H9 (cell line): ENCODE measurements at regions not wholly inside any gene's neighbourhood (a gene's known extent, or its start where the extent isn't known, plus 50 kb on each side); places are given as distances from the start of the nearest gene placed in this dataset.

ENCODE experiments used
- DNase-seq: peaks from one replicate; pipeline ENCODE4 v3.0.0-alpha.2; 2017
- H2AFZ ChIP-seq: one replicate; pipeline ENCODE4 v1.6.1; 2013; ENCODE audit warnings: mild to moderate bottlenecking, low read length, control low read depth, moderate library complexity
- H2AK5ac ChIP-seq: 2 replicates; pipeline ENCODE4 v1.6.1; 2013; ENCODE audit warnings: low read length, control low read depth, mixed read lengths; ENCODE audit not compliant: insufficient read length
- H2BK120ac ChIP-seq: one replicate; pipeline ENCODE4 v1.6.1; 2013; ENCODE audit warnings: low read depth, mild to moderate bottlenecking, low read length, control low read depth, inconsistent platforms; ENCODE audit not compliant: poor library complexity, severe bottlenecking
- H2BK12ac ChIP-seq: 2 replicates; pipeline ENCODE4 v1.6.1; 2013; ENCODE audit warnings: low read length, control low read depth, mixed read lengths, low read depth; ENCODE audit not compliant: insufficient read length
- H2BK15ac ChIP-seq: 2 replicates; pipeline ENCODE4 v1.6.1; 2013; ENCODE audit warnings: low read depth, low read length, control low read depth
- H2BK20ac ChIP-seq: one replicate; pipeline ENCODE4 v1.6.1; 2013; ENCODE audit warnings: low read depth, mild to moderate bottlenecking, low read length, control low read depth, inconsistent platforms; ENCODE audit not compliant: poor library complexity, severe bottlenecking
- H2BK5ac ChIP-seq: 2 replicates; pipeline ENCODE4 v1.6.1; 2013; ENCODE audit warnings: low read length, control low read depth, mixed read lengths; ENCODE audit not compliant: insufficient read length
- H3K14ac ChIP-seq: 2 replicates; pipeline ENCODE4 v1.6.1; 2013; ENCODE audit warnings: low read length, control low read depth; ENCODE audit not compliant: insufficient read depth
- H3K18ac ChIP-seq: 2 replicates; pipeline ENCODE4 v1.6.1; 2013; ENCODE audit warnings: low read depth, mild to moderate bottlenecking, mixed read lengths, low read length, control low read depth; ENCODE audit not compliant: insufficient read length
- H3K23ac ChIP-seq: 2 replicates; pipeline ENCODE4 v1.6.1; 2013; ENCODE audit warnings: low read length, control low read depth, mixed read lengths, low read depth; ENCODE audit not compliant: insufficient read length
- H3K23me2 ChIP-seq: 2 replicates; pipeline ENCODE4 v1.6.1; 2013; ENCODE audit warnings: low read depth, mild to moderate bottlenecking, mixed read lengths, low read length, control low read depth; ENCODE audit not compliant: insufficient read length, poor library complexity, severe bottlenecking
- H3K27ac ChIP-seq: 2 replicates; pipeline ENCODE4 v1.5.1; 2013; ENCODE audit warnings: low read length, control low read depth, mixed read lengths, low read depth; ENCODE audit not compliant: insufficient read length
- H3K27me3 ChIP-seq: 2 replicates; pipeline ENCODE4 v1.6.1; 2013; ENCODE audit warnings: low read length, control low read depth, inconsistent platforms; ENCODE audit not compliant: insufficient read depth
- H3K4ac ChIP-seq: 2 replicates; pipeline ENCODE4 v1.6.1; 2013; ENCODE audit warnings: low read depth, mild to moderate bottlenecking, control low read depth, inconsistent platforms, low read length, moderate library complexity
- H3K4me1 ChIP-seq: 2 replicates; pipeline ENCODE4 v1.6.1; 2013; ENCODE audit warnings: low read length, control low read depth, inconsistent platforms; ENCODE audit not compliant: insufficient read depth
- H3K4me2 ChIP-seq: 2 replicates; pipeline ENCODE4 v1.6.1; 2013; ENCODE audit warnings: low read length, control low read depth, mixed read lengths; ENCODE audit not compliant: insufficient read length, insufficient read depth
- H3K56ac ChIP-seq: 2 replicates; pipeline ENCODE4 v1.6.1; 2013; ENCODE audit warnings: low read depth, mild to moderate bottlenecking, mixed read lengths, low read length, control low read depth; ENCODE audit not compliant: insufficient read length
- H3K79me1 ChIP-seq: 2 replicates; pipeline ENCODE4 v1.6.1; 2013; ENCODE audit warnings: low read depth, mild to moderate bottlenecking, moderate library complexity, low read length, control low read depth, inconsistent platforms; ENCODE audit not compliant: insufficient read depth, poor library complexity, severe bottlenecking
- H3K79me2 ChIP-seq: 2 replicates; pipeline ENCODE4 v1.6.1; 2013; ENCODE audit warnings: low read length, control low read depth, inconsistent platforms; ENCODE audit not compliant: insufficient read depth
- H3K9ac ChIP-seq: 2 replicates; pipeline ENCODE4 v1.6.1; 2013; ENCODE audit warnings: low read length, control low read depth, mixed read lengths; ENCODE audit not compliant: insufficient read length; ENCODE audit errors: extremely low read depth
- H3K9me3 ChIP-seq: one replicate; pipeline ENCODE4 v1.6.1; 2013; ENCODE audit warnings: low read depth, low read length, inconsistent platforms; ENCODE audit not compliant: control insufficient read depth
- H3T11ph ChIP-seq: one replicate; pipeline ENCODE4 v1.6.1; 2013; ENCODE audit warnings: mild to moderate bottlenecking, low read length, control low read depth, inconsistent platforms
- H4K20me1 ChIP-seq: one replicate; pipeline ENCODE4 v1.6.1; 2013; ENCODE audit not compliant: control insufficient read depth, insufficient read length, insufficient read depth
- H4K5ac ChIP-seq: 2 replicates; pipeline ENCODE4 v1.6.1; 2013; ENCODE audit warnings: low read depth, mild to moderate bottlenecking, mixed read lengths, low read length, control low read depth; ENCODE audit not compliant: insufficient read length
- H4K8ac ChIP-seq: replicated peaks from 2 replicates; pipeline ENCODE4 v1.6.1; 2013; ENCODE audit warnings: low read length, control low read depth, mixed read lengths, low read depth; ENCODE audit not compliant: insufficient read length
- H4K91ac ChIP-seq: 2 replicates; pipeline ENCODE4 v1.6.1; 2013; ENCODE audit warnings: low read depth, mild to moderate bottlenecking, moderate library complexity, mixed read lengths, low read length, control low read depth; ENCODE audit not compliant: insufficient read length
- H3K27ac Mint-ChIP-seq, 3 experiments: 2 replicates in 2 of 3; 3 replicates in 1 of 3; pipeline ENCODE4 v1.8.0; 2020 to 2021; ENCODE audit warnings: mixed read lengths in 3 of 3, mild to moderate bottlenecking in 1 of 3, moderate library complexity in 1 of 3
- H3K27me3 Mint-ChIP-seq: 2 replicates; pipeline ENCODE4 v1.8.0; 2021; ENCODE audit warnings: low read depth, mild to moderate bottlenecking, moderate library complexity, mixed read lengths
- H3K36me3 Mint-ChIP-seq, 3 experiments: 2 replicates in 2 of 3; 3 replicates in 1 of 3; pipeline ENCODE4 v1.8.0; 2020 to 2021; ENCODE audit warnings: low read depth in 3 of 3, mixed read lengths in 3 of 3; ENCODE audit not compliant: insufficient read depth in 1 of 3
- H3K4me1 Mint-ChIP-seq, 2 experiments: 2 replicates each; pipeline ENCODE4 v1.8.0; 2020; ENCODE audit warnings: mixed read lengths in 2 of 2
- H3K4me3 Mint-ChIP-seq, 2 experiments: 2 replicates in 1 of 2; 3 replicates in 1 of 2; pipeline ENCODE4 v1.8.0; 2020 to 2021; ENCODE audit warnings: mild to moderate bottlenecking in 2 of 2, mixed read lengths in 2 of 2, moderate library complexity in 1 of 2
- H3K9me3 Mint-ChIP-seq, 2 experiments: 2 replicates in 1 of 2; 3 replicates in 1 of 2; pipeline ENCODE4 v1.8.0; 2020; ENCODE audit warnings: mild to moderate bottlenecking in 2 of 2, mixed read lengths in 2 of 2, moderate library complexity in 1 of 2
- WGBS: extraction: QIAGEN DNeasy Blood & Tissue Kit; methylation state at CpG from one replicate; pipeline ENCODE4 v1.1.7; 2013; ENCODE audit warnings: missing lambda C conversion rate, low lambda C conversion rate, mixed read lengths; ENCODE audit not compliant: insufficient read length; ENCODE audit errors: extremely low coverage; 5-methylcytosine and 5-hydroxymethylcytosine counted together
- TF ChIP-seq, protein P1 (sequence below): fragments of 200-600 bp; sonication (generic); conservative IDR thresholded peaks from 3 replicates; pipeline ENCODE4 v1.8.0; 2021; ENCODE audit warnings: antibody characterized with exemption, mild to moderate bottlenecking

DNA sequence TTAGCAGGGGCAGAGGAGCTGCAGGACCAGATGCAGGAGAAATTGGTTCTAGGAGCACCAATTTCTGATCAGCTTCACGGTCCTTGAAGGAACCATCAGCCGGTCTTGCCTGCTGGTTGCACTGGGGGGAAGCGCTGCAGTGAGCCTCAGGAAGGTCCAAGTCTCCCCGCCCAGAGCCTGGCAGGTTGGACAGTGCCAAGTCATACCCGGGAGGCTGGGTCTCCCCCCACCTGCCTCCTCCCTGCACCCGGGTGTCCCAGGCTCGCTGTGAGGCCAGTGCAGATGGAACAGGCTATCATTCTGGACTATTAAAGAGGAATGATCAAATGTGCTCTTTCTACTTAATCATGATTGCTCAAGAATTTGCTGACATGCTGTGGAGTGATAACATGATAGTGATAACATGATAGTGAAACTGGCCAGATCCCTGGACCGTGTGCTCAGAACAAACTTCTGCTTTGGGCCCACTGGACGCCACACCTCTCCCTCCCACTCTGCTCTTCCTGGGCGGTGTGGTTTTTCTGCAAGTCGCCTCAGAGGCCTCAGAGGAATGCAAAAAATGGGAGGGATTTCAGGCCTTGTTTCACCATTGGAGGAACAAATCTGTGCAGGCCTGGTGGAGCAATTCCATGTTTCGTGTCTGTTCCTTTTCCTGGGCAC, 236.0 kb downstream of the IRF8 start:
- H3K23ac ChIP-seq, result no peak overlapping the region
- no peak overlapping the region for H2AK5ac ChIP-seq
- no peak overlapping the region for H2BK12ac ChIP-seq
- no peaks in the 10 kb centered on the region; a peak in 1 of 7 replicates for H3K36me3 Mint-ChIP-seq
- H3K14ac ChIP-seq, result peak overlapping the region; percentile 3; the same call in 1 of the 2 replicates
- no peak overlapping the region for H3K4me2 ChIP-seq
- no peak overlapping the region for H2BK20ac ChIP-seq
- H4K20me1 ChIP-seq, result no peaks in the 10 kb centered on the region
- peaks cover 50% of the 10 kb centered on the region for H3K27me3 Mint-ChIP-seq
- H3K4me1 ChIP-seq, result no peaks in the 10 kb centered on the region
- TF ChIP-seq, protein P1, sequence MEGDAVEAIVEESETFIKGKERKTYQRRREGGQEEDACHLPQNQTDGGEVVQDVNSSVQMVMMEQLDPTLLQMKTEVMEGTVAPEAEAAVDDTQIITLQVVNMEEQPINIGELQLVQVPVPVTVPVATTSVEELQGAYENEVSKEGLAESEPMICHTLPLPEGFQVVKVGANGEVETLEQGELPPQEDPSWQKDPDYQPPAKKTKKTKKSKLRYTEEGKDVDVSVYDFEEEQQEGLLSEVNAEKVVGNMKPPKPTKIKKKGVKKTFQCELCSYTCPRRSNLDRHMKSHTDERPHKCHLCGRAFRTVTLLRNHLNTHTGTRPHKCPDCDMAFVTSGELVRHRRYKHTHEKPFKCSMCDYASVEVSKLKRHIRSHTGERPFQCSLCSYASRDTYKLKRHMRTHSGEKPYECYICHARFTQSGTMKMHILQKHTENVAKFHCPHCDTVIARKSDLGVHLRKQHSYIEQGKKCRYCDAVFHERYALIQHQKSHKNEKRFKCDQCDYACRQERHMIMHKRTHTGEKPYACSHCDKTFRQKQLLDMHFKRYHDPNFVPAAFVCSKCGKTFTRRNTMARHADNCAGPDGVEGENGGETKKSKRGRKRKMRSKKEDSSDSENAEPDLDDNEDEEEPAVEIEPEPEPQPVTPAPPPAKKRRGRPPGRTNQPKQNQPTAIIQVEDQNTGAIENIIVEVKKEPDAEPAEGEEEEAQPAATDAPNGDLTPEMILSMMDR, result no peak
- no peak overlapping the region for H3K9ac ChIP-seq
- H2BK15ac ChIP-seq, result no peak overlapping the region
- no peaks in the 10 kb centered on the region for H3K27me3 ChIP-seq
- no peaks in the 10 kb centered on the region for H3K9me3 Mint-ChIP-seq
- H3K79me1 ChIP-seq, result no peaks in the 10 kb centered on the region
- H3K27ac ChIP-seq, result no peak overlapping the region
- H3K9me3 ChIP-seq, result no peaks in the 10 kb centered on the region
- no peak overlapping the region for H2AFZ ChIP-seq
- no peak overlapping the region for H3K56ac ChIP-seq
- no peaks in the 10 kb centered on the region for H3K79me2 ChIP-seq
- no peaks in the 10 kb centered on the region for H3K4me1 Mint-ChIP-seq
- WGBS, result no CpG with 5 or more reads among the region's 12 CpGs
- H3K4me3 Mint-ChIP-seq, result no peak overlapping the region
- no peak overlapping the region for H4K91ac ChIP-seq
- no peak overlapping the region for H2BK5ac ChIP-seq
- H3T11ph ChIP-seq, result no peak overlapping the region
- H4K5ac ChIP-seq, result no peak overlapping the region
- DNase-seq, result no peak
- no peak overlapping the region for H3K4ac ChIP-seq
- no peak overlapping the region for H2BK120ac ChIP-seq
- no peaks in the 10 kb centered on the region for H3K23me2 ChIP-seq
- H4K8ac ChIP-seq, result no peak overlapping the region
- H3K27ac Mint-ChIP-seq, result peak overlapping the region in 1 of 3 experiments; percentile 23; a peak in 1 of 7 replicates
- H3K18ac ChIP-seq, result no peak overlapping the region
